HG03432 (cell line): ENCODE measurements at regions not wholly inside any gene's neighbourhood (a gene's known extent, or its start where the extent isn't known, plus 50 kb on each side); places are given as distances from the start of the nearest gene placed in this dataset.
"Not testable (repeated sequence)": the region's sequence is repeated elsewhere in the genome, so short reads cannot be mapped to it uniquely, and the experiment has no call there.

Source experiments
- ATAC-seq: cut with Tn5 transposase; IDR thresholded peaks from one replicate; pipeline ENCODE4 v1.9.1; 2021; ENCODE audit warnings: mild to moderate bottlenecking, moderate library complexity; ENCODE audit not compliant: unreplicated experiment

GRCh38 chr13:97774391-97775100 lies 178.9 kb upstream of the IPO5 start:
- not testable (repeated sequence) for ATAC-seq

DNA sequence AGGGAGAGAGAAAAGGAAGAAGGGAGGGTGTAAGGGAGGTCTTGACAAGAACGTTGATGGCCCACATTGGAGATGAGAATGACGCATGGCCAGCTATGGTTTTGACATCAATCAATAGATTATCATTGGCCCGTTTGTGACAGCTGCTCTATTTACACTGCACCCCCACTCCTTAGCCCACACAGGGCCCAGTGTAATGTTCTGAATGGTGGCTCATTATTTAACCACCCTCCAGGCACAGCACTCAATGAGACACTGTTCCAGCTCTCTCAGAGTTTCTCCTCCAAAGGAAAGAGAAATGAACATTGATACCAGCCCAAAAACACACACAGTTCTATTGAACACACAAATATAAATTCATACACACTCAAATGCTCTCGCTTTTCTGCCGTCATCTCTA lies 173.0 kb upstream of the IPO5 start:
- no peak for ATAC-seq

DNA sequence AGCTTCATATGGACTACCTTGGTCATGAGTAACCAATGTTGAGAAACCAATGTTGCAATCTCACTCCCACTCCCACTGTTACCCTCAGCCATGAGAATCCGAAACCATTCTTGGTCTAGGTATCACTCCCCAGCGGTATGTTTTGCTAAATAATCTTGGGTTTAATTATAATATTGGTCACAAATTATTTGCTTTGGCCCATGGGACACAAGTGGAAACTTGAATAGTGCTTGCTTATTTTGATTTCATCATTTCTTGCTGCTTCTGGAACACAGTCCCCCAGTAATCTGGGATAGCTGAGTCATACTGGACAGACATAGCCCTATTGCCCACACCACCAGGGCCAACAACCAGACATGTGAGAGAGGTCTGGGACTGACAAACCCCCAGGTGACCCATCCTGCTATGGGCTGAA lies 171.6 kb upstream of the IPO5 start:
- no peak for ATAC-seq

GRCh38 chr13:97786510-97786909 lies 167.0 kb upstream of the IPO5 start:
- no peak for ATAC-seq

DNA sequence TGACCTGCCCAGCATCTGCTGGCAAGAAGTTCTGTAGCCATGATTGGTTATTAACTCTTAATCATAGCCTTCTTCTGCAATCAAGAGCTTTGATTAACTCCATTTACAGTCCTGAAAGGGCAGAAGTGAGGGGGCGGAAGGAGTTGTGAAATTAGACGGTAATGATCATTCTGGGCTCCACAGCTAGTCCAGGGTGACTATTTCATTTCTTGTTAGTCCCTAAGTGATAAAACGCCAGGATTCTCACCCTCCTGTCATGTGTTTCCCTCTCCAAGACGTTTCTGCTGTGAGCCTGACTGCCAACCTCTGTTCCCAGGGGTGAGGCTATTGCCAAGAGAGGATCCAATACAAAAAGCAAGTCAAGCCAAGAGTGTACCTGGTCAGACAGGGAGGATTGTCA lies 155.9 kb upstream of the IPO5 start:
- ATAC-seq, result no peak

- no peak for ATAC-seq
Measured at GRCh38 chr13:97798171-97798821, 155.2 kb upstream of the IPO5 start.

DNA sequence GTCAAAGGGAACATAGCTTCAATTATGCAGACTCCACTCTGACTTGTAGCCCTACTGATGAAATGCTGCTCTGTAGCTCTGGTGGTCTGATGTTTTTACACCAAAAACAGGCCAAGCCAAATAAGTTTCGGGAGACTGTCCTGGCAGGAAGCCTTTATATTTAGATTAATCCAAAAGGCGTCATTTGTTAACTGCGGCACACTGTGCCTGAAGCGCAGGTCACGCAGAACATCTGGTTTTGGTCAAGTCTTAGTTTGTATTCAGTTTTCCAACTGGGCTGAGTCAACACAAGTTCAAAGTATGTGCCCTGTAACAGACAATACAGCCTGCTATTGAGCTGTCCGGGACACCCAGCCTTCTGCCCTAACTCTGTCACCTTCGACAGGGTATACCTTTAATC lies 154.6 kb upstream of the IPO5 start:
- ATAC-seq, result no peak

DNA sequence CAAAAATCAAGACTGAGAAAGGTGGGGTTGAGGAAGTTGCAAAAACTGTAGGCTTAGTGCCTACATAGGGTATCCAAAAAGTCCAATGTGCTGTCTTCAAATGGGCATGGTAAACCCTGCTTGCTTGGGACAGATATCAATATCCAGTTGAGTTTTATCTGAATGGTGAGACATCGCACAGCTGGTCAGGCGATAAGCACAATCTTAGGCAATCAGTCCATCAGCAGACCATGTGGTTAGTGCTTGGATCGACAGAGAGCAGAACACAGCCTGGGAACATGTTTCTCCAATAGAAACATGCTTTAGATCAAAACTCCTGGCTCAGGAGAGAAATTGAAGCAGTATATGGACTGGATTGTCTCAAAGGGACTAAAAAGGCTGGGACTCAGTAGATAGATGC lies 151.3 kb upstream of the IPO5 start:
- no peak for ATAC-seq

GRCh38 chr13:97809576-97809975 lies 143.9 kb upstream of the IPO5 start:
- ATAC-seq, result no peak

- no peak for ATAC-seq
Measured at GRCh38 chr13:97810152-97810551, 143.3 kb upstream of the IPO5 start.

DNA sequence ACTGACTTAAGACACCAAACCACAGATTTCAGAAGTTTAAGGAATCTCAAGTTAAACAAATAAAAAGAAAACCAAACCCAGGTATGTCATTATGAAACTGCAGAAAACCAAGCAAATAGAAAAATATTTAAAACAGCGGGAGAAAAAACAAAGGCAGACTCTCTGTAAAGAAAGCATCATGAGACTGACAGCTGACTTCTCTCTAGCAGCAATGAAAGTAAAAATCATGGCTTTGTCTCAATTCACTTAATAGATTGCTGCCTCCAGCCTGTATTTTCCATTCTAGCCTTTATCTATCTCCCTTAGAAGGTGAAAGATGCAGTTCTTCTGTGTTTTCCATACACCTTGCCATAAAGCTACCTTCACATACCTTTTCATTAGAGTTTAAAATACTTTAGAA lies 131.1 kb upstream of the IPO5 start:
- no peak for ATAC-seq

GRCh38 chr13:97826421-97827012 lies 127.0 kb upstream of the IPO5 start:
- ATAC-seq, result no peak

GRCh38 chr13:97834250-97834649 lies 119.2 kb upstream of the IPO5 start:
- no peak for ATAC-seq

- ATAC-seq, result no peak
Measured at GRCh38 chr13:97843189-97843588, 110.3 kb upstream of the IPO5 start.

GRCh38 chr13:97844151-97844550 lies 109.3 kb upstream of the IPO5 start:
- no peak for ATAC-seq

GRCh38 chr13:97848886-97849285 lies 104.6 kb upstream of the IPO5 start:
- no peak for ATAC-seq

- ATAC-seq, result peak; percentile 90
Measured at GRCh38 chr13:97849305-97849704, 104.2 kb upstream of the IPO5 start.

GRCh38 chr13:97851269-97851668 lies 102.2 kb upstream of the IPO5 start:
- ATAC-seq, result no peak

DNA sequence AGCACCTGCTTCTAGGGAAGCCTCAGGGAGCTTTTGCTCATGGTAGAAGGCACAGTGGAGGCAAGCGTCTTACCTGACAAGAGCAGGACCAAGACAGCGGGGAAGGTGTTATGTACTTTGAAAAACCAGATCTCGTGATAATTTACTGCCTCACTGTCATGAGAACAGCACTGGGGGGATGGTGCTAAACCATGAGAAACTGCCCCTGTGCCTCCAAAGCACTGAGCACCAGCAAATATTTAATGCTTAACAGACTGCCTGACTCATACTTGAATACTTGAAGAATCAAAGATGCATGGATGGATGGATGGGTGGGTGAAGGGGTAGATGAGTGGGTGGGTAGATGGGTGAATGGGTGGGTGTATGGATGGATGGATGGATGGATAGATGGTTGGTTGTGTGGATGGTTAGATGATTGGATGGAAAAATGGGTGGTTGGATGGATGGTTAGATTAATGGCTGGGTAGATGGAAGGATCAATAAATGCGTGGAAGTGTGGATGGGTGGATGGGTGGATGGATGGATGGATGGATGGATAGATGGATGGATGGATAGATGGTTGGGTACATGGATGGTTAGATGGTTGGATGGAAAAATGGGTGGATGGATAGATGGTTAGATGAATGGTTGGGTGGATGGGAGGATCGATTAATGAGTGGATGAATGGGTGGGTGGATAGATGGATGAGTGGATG lies 101.1 kb upstream of the IPO5 start:
- no peak for ATAC-seq

- no peak for ATAC-seq
Measured at GRCh38 chr13:97853550-97853949, 99.9 kb upstream of the IPO5 start.

DNA sequence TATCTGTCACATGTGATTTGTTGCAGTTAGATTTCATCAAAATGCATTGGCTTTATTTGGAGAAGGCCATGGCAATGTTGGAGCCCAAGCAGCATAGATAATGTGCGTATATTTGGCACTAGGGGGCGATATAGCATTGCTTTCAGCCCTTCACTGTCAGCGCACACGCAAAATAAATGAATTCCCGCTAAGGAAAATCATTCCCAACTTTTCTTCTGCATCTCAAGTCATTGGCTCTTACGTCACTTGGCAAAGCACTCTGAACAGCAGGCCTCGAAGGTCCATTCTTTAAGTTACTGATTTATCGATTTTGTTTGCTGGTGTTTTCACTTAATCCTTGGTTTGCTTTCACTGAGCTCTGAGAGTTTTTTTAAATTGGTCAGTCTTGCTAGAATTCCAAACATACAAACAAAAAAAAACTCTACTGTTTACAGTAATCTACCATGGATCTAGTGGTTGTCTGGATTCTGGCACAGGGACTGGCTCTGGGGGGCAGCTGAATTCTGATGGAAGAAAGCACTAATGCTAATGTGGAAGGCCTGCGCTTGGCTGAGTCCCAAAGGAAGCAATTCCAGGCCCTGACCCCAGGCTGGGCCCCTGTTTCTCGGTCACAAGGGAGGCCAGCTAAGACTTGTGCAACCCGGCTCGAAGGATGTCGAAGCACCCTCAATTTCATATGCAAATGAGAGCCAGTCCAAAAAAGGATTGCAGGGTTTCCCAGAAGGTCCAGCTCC lies 97.7 kb upstream of the IPO5 start:
- ATAC-seq, result peak; percentile 47
